HG02852 (cell line): ENCODE measurements at regions not wholly inside any gene's neighbourhood (a gene's known extent, or its start where the extent isn't known, plus 50 kb on each side); places are given as distances from the start of the nearest gene placed in this dataset.
"Not testable (repeated sequence)": the region's sequence is repeated elsewhere in the genome, so short reads cannot be mapped to it uniquely, and the experiment has no call there.

Experiments used
- ATAC-seq: cut with Tn5 transposase; IDR thresholded peaks from one replicate; pipeline ENCODE4 v1.9.1; 2021; ENCODE audit warnings: mild to moderate bottlenecking, moderate library complexity; ENCODE audit not compliant: unreplicated experiment

DNA sequence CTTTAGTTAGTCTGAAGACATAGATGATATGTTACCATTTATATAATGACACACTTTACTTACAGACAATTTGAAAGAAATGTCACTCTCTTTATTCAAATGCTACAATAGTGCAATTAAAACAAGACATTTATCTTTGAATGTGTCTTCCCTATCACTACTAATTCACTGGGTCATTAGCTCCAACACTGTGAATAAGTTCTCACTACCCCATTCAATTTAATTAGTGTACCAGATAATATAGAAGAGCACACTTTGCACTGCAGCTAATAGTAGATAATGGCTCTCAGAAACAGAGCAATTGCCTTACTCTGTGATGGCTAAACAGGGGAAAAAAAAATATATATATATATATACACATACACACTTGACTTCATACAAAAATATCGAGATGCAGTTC, 497.0 kb downstream of the DTWD2 start:
- ATAC-seq: no peak

DNA sequence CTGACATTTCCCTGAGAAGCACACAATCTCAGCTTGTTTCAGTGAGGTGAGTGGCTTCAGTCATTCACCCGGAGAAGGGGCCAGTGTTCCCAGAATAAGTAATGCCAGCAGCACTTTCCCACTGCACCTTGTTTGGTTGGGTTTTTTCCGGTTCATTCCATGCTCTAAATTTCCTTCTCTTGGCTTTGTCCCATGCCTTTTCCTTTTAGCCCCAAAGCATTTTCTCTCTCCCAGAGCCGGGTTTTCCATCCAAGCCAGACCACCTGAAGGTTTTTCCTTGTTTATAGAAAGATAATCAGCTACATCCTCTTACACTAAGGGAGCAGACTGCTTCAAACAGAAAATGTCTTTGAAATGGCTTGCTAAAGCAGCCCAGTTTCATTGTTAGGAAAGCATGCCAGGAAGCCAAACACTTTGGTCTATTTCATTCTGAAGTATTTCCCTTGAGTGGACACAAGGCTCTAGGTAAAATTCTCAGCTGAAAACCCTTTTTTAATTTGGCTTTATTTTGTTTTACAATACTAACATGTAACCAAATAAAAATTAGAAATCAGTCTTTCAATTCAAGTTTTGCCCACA, 501.6 kb downstream of the DTWD2 start:
- ATAC-seq: no peak

DNA sequence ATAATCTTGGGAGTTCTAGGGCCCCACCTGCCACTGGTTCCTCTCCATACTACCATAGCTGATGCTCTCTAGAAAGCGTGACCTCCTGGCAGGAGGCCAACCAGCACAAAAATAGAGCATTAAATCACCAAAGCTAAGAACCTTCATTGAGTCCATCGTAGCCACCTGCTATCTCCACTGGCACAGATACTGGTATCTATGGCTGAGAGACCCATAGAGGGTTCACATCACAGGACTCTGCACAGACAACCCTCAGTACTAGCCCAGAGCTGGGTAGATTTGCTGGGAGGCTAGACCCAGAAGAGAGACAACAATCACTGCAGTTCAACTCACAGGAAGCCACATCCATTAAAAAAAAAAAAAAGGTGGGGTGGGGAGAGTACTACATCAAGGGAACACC, 509.1 kb downstream of the DTWD2 start:
- no peak for ATAC-seq

DNA sequence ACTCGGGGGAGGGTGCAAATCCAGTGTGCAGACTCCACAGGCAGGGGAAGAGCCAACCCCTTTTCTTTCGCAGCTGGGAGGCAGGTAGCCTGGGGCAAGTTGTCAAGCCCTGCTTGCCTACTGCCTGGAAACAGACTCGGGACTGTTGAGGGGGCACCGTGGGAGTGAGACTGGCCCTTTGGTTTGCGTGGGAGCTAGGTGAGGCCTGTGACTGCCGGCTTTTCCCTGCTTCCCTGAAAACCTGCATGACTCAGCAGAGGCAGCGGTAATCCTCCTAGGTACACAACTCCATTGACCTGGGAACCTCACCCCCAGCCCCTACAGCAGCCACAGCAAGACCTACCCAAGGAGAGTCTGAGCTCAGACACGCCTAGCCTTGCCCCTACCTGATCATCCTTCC, 509.5 kb downstream of the DTWD2 start:
- no peak for ATAC-seq

DNA sequence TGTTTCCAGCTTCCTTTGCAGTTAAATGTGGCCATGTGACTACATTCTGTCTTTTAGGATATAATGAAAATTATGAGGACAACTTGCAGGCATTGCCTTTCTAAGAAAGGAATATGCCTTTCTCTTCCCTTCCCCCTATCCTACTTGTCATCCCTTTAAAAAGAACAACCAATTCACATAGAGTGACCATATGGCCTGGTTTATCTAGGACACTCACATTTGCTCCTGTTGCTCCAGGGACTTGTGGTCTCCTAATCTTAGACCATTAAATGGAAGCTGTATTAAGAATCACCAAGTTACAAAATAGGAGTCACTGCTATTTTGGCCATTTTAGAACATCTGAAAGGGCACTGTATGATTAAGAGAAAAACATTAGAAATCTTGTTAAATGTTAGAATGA, 520.3 kb downstream of the DTWD2 start:
- ATAC-seq: no peak

DNA sequence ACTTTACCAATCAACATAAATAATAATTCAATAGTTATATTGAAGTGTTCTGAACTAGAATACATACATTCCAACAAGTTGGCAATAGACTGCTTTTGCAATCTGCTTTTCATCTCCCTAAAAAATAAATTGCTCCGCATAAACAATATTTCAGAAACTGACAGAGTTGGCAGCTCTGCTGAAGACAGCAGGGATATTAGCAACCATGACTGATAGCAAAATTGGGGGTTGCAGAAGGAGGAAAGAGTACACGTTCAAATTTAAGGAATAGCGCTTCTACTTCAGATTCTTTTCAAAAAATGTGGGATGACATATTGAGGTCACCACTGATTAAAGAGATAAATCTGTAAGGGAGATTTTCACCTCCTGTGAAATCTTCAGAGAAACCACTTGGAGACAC, 521.2 kb downstream of the DTWD2 start:
- ATAC-seq: no peak

DNA sequence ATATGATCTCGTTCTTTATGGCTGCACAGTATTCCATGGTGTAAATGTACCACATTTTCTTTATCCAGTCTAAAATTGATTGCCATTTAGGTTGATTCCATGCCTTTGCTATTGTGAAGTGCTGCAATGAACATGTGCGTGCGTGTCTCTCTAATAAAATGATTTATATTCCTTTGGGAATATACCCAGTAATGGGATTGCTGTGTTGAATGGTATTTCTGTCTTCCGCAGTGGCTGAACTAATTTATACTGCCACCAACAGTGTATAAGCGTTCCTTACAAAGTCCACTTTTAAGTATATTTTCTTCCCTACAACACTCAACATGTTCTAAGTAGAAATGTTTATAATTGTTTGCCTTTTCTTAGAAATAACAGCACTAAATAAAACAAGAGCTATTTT, 521.9 kb downstream of the DTWD2 start:
- no peak for ATAC-seq

DNA sequence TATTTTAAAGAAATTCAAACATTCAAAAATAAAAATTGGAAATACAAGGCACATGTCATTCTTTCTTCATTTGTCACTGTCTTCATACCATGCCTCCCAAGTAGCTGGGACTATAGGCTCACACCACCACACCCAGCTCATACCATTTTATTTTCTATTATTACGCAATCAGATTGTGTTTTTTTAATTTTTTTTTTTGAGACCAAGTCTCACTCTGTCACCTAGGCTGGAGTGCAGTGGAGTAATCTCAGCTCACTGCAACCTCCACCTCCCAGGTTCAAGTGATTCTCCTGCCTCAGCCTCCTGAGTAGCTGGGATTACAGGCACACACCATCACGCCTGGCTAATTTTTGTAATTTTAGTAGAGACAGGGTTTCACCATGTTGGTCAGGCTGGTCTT, 526.1 kb downstream of the DTWD2 start:
- not testable (repeated sequence) for ATAC-seq

DNA sequence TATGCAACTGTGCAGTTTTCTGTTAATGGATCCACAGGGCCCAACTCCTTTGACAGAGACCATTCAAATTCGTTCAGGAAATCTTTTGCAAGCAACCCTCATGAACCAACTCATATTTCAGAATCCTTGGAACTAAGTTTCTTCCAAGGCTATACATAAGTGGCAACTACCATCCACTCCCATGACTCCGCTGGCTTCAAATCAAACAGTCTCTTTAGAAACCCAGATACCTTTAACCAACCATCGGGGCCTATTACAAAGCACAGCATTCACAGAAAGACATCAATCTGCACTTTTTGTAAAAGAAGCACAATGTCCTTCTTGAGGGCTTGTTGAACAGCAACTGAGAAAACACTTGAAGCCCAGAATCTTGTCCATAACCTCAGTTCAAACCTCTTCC, 526.9 kb downstream of the DTWD2 start:
- no peak for ATAC-seq

DNA sequence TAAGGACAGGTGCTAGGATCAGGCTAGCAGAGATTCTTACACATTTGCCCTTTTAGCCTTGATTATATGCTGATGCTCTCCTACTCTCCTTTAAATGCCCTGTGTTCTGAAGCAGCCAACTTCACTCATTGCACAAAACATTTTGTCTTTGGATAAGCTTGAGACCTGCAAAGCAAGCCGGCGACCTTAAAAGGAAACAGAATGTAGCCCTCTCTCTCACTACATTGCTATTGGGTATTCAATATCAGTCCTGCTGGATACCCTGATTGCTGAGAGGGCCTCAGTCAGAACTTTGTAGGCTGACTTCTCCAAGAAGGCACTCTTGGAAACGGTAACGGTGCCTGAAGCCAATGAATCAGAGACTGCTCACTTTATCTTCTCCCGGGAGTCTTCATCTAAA, 528.9 kb downstream of the DTWD2 start:
- ATAC-seq: no peak

DNA sequence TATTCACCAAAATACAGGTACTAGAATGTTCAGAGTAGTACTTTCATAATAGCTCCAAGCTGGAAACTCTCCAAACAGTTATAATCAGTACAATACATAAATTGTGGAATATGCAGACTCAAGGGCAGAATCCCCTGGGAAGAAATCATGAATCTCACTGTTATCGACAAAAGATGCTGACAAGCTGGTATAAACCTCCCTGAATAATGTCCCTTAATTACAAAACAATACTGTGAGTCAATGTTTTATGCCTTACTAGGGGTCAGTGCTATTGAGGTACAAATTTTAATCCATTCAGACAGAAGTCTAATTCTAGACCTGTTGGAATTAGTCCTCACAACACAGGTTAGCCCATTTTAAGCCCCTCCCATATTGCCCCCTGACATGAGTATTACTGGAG, 532.3 kb downstream of the DTWD2 start:
- no peak for ATAC-seq

DNA sequence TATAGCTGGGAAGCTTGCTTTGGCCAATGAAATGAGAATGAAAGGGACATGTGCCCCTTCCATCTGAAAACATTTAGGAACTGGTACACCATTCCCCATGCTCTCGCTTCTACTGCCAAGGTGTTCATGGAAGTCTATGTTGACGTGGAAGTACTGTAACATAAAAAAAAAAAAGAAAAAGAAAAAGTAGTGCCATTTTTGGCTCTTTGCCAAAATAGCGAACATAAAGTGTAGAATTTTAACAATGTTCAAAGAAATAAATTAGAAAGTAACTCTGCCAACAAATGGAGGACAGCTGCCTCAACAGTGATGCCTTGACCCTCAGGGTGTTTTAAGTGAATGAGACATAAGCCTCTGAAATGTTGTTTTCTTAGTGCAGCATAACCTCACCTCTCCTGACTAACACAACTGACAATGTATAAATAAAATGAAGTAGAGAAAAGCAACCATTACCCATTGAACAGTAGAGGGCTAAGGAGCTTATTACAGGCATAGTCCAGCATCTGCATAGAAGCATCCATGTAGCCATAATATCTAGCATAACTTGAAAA, 536.6 kb downstream of the DTWD2 start:
- no peak for ATAC-seq

DNA sequence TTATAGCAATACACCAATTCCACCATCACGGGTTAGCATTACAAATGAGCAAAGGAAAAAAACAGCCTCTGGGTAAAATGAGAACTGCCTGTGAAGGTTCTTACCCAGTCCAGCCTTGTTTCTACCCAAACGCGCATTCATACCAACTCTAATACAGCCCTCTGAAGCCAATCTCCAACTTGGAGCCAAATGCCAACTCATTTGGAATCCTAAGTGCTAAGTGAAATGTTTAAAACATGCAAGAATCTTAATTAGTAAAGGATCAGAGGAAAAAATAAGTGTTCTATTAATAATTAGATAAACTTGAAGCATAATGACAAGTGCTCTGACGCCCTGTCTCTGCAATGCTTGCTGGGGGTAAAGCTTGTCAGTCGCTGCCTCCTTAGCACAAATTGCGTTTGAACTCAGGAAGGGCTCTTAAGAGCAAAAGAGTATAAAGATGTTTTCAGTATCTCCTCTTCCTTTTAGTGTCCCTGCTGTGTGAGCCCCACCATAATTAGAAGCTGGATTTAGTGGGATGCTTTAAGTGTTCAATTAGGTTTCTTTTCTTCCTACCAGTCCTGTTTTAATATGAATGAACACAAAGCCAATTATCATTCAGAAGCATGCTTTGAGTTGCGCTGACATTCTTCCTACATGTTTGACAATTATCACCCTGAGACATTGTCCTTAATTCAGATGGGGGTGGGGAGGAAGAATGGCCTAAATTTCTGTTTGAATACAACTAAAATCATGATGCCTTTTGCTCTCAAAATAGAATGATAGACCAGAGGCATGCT, 537.6 kb downstream of the DTWD2 start:
- ATAC-seq: no peak

DNA sequence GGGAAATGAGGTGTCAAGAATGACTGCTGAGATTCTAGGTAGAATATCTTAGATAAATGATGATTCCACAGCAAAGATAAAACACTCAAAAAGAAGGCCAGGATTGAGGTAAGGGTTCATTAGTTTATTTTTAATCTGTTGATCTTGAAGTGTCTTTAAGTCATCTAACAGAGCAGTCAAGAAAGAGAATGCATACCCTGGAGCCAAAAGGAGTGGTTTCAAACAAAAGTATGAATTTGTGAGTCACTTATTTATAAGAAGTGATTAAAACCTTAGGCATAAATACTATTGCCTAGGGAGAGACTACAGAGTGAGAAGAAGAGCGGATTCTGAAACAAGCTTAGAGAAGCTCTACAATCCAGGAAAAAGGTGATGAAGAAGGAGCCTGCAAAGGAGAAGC, 541.0 kb downstream of the DTWD2 start:
- no peak for ATAC-seq

DNA sequence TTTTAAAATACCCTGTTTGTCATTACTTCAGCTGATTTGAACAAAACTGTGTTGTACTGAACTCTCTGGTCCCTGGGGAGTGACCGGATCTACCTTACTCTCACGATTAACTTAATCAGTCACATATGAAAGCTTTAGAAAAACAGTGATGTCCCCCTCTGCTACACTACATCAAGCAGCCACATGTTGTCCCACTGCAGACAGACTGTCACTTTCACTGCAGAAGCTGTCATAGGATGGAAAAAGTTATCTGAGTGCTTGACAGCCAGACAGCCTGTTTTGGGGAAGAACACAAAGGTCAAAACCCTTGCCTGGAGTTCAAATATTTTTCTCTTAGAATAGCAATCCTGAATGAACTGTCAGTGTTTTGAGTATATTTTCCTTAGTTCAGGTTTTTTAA, 546.4 kb downstream of the DTWD2 start:
- ATAC-seq: no peak

DNA sequence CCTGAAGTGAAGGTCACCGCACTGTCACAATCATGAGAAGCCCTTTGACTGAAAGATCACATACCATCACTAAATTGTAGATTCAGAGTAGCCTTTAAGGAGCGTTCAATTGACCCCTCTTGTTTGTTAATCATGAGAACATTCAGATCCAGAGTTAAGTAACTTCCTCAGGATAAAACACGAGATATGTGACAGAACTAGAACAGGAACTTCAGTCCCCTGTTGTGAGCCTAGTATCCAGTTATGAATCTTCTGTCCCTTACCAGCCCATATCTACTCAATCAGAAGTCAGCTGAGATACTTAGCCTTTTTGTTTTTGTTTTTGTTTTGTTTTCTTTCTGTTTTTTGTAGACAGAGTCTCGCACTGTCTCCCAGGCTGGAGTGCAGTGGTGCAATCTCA, 547.3 kb downstream of the DTWD2 start:
- ATAC-seq: no peak

DNA sequence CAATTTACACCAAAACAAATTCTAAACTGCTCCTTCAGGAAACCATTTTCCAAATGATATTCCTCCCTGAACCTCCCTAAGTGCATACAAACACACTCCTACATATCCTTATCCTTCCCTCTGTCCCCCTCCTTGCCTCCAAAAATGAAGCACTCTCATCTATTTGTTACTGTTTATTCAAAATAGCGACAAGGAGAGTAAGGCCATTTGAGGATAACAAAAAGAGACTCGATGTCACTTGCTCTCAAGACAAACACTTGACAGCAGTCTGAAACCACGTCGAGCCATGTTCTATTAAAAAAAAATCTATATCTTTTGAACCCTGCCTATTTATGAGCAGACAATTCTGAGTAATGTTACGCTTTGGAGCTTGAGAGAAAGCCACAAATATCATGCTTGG, 547.9 kb downstream of the DTWD2 start:
- ATAC-seq: no peak

DNA sequence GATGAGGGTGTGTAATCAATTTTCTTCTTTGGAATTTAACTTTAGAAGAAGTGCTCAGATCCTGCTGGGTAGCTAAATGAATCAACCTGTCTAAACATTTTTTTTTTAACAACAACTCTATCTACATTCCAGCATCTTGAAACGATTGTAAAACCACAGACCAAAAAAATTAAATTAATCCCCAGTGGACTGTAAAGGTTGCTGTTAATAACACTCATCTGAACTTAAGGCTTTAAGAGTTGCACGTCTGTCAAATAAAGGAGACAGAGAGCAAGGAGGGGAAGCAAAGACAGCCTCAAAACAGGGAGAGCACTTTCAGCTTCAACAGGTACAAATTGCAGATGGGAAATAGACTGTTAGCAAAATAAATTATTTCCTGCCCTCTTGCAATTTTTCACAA, 548.5 kb downstream of the DTWD2 start:
- no peak for ATAC-seq

DNA sequence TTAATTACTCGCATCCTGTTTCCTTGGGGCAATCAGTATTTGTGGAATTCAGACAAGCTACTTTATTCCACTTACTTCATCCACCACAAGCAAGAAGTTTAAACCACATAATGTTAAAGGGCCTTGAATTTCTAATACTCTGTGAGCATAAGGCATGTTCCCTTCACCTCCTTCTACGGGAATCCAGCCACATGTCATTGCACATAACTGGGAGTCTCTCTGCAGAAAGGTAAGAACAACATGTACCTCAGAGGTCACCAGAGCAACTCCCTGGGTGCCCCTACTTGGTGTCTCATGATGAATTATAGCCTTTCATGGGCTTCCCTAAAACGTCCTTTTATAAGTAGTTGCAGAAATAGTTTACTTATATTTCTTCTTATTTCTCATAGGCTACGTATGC, 553.2 kb downstream of the DTWD2 start:
- no peak for ATAC-seq

DNA sequence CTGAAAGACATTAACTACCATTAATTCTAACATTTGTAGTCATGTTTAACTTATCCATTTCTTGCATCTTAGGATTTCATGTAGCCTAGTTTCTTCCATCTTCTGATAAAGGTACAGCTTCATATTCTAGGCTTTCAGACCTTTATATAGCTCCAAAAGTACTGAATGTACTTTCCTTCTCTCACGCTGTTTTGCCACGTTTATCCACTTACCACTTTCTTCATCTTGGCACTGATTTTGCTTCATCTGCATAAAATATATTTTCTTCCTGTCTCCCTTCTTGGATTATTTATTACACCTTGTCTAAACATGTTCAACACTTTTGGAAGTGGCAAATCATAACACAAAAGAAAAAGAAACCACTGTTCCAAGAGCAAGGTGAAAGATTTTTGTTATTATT, 553.8 kb downstream of the DTWD2 start:
- ATAC-seq: no peak

DNA sequence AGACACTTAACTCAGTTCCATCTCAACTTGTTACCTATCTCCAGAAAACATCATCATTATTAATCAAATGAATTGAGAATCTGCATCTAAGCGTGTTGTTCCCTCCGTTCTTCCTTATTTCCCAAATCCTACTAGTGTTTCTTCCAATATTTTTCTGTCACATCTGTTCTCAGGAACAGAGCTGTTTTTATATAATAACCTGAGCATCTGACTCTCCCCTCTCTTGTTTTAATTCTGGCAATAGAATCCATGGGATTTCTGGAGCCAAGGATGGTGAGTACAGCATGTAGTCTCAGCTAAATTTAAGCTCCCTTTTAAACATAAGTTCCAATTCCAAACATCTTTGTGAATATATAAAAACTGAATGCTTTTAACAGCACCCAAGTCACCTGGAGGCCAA, 558.3 kb downstream of the DTWD2 start:
- ATAC-seq: no peak

DNA sequence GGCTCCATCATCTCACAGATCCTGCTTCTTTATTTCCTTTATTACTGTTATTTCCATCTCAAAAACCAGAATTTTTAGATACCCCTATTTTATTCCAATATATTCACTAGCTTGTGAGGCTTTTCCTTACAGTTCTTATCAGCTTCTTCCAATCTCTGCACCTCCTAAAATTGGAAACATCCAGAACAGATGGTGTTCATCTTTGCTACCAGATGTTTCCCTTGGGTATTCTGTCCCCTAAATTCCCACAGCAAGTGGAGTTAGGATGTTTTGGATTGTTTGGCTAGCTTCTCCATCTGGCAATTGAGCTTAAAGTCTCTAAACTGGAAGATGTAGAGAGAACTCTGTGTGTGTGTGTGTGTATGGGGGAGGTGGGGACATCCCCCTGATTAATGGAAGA, 580.4 kb downstream of the DTWD2 start:
- ATAC-seq: no peak

DNA sequence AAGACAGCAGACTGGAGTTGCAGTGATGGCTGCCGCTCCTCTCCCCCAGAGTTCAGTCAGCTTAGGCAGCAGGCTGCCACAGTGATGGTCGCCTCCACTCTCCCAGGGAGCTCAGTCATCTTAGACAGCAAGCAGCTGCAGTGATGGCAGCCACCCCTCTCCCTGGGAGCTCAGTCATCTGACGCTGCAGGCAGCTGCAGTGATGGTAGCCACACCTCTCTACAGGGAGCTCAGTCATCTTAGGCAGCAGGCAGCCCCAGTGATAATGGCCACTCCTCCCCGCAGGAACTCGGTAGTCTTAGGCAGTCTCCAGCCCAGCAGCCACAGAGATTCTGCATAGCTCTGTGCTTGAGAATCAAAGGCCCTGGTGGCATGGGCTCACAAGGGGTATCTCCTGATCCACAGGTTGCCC, 582.7 kb downstream of the DTWD2 start:
- ATAC-seq: no peak
